OCI-LY7 (cell line): ENCODE measurements at regions not wholly inside any gene's neighbourhood (a gene's known extent, or its start where the extent isn't known, plus 50 kb on each side); places are given as distances from the start of the nearest gene placed in this dataset.
"Not testable (repeated sequence)": the region's sequence is repeated elsewhere in the genome, so short reads cannot be mapped to it uniquely, and the experiment has no call there.

Experiments
- EZH2phosphoT487 ChIP-seq: fragments of 200-600 bp; sonication (generic); IDR thresholded peaks from 2 replicates; pipeline ENCODE4 v1.6.1; 2018; ENCODE audit warnings: low read depth, borderline replicate concordance, mild to moderate bottlenecking, mixed run types, antibody characterized with exemption, low read length, moderate library complexity, mixed read lengths
- TF ChIP-seq, protein P1 (sequence below): fragments of 200-600 bp; sonication (generic); conservative IDR thresholded peaks from 2 replicates; pipeline ENCODE4 v1.5.1; 2014; ENCODE audit warnings: mild to moderate bottlenecking, antibody characterized with exemption, low read length, moderate library complexity, mixed read lengths

DNA sequence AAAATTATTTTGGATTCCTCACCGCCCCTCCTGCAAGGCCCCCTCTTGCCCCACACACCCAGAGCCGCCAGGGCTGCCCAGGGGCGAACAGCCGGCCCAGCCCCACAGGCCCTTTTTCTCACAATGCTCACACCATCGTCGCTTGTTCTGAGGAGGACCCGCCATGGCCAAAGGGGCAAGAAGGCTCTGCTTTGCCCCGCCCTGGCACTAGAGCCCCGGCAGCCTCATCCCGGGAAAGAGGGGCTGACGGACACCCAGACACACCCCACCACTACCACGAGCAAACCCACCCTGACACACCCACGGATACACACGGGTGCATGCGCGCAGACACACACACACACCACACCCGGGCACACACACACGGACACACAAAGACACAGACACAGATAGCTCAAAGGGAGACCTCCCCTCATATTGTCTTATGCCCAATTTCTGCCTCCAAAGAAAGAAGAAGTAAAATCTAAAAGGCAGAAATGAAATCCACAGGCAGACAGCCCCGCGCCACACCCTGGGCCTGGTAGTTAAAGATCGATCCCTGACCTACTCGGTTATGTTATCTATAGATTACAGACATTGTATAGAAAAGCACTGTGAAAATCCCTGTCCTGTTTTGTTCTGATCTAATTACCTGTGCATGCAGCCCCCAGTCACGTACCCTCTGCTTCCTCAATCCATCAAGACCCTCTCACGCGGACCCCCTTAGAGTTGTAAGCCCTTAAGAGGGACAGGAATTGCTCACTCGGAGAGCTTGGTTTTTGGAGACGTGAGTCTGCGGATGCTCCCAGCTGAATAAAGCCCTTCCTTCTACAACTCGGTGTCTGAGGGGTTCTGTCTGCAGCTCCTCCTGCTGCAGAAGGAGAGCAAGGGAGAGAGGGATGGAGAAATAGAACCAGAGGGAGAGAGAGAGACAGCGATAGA is 1610.9 kb downstream of the SPATA31A7 start:
- TF ChIP-seq, protein P1, sequence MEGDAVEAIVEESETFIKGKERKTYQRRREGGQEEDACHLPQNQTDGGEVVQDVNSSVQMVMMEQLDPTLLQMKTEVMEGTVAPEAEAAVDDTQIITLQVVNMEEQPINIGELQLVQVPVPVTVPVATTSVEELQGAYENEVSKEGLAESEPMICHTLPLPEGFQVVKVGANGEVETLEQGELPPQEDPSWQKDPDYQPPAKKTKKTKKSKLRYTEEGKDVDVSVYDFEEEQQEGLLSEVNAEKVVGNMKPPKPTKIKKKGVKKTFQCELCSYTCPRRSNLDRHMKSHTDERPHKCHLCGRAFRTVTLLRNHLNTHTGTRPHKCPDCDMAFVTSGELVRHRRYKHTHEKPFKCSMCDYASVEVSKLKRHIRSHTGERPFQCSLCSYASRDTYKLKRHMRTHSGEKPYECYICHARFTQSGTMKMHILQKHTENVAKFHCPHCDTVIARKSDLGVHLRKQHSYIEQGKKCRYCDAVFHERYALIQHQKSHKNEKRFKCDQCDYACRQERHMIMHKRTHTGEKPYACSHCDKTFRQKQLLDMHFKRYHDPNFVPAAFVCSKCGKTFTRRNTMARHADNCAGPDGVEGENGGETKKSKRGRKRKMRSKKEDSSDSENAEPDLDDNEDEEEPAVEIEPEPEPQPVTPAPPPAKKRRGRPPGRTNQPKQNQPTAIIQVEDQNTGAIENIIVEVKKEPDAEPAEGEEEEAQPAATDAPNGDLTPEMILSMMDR, result not testable (repeated sequence)
- not testable (repeated sequence) for TF ChIP-seq EZH2phosphoT487
